Neural cell (in vitro differentiated cells): ENCODE measurements at regions not wholly inside any gene's neighbourhood (a gene's known extent, or its start where the extent isn't known, plus 50 kb on each side); places are given as distances from the start of the nearest gene placed in this dataset.

Source experiments
- H2AFZ ChIP-seq: fragments of 200-600, 300-800 bp; sonication (generic), shearing (Covaris generic); 2 replicates; pipeline ENCODE4 v1.6.0; 2014; ENCODE audit warnings: low read depth, mild to moderate bottlenecking, antibody characterized with exemption, low read length, moderate library complexity
- H3F3A ChIP-seq: fragments of 200-600 bp; shearing (Covaris generic); 2 replicates; pipeline ENCODE4 v1.6.1; 2016; ENCODE audit warnings: mild to moderate bottlenecking, moderate library complexity, mixed read lengths, antibody characterized with exemption, low read length; ENCODE audit not compliant: insufficient read depth, poor library complexity, severe bottlenecking
- H3K27ac ChIP-seq: fragments of 200-600, 300-800 bp; sonication (generic), shearing (Covaris generic); 2 replicates; pipeline ENCODE4 v1.5.1; 2014; ENCODE audit warnings: mild to moderate bottlenecking, low read length, moderate library complexity
- H3K27me3 ChIP-seq: fragments of 300-800, 200-600 bp; sonication (generic), shearing (Covaris generic); 2 replicates; pipeline ENCODE4 v1.6.0; 2014; ENCODE audit warnings: mild to moderate bottlenecking, low read depth, low read length, moderate library complexity; ENCODE audit not compliant: insufficient read depth
- H3K36me3 ChIP-seq: fragments of 300-800, 200-600 bp; sonication (generic), shearing (Covaris generic); 2 replicates; pipeline ENCODE4 v1.5.1; 2014; ENCODE audit warnings: mild to moderate bottlenecking, antibody characterized with exemption, low read length, moderate library complexity; ENCODE audit not compliant: insufficient read depth
- H3K4me2 ChIP-seq: fragments of 300-800, 200-600 bp; sonication (generic), shearing (Covaris generic); 2 replicates; pipeline ENCODE4 v1.6.0; 2014; ENCODE audit warnings: mild to moderate bottlenecking, low read length
- H3K4me3 ChIP-seq: fragments of 300-800, 200-600 bp; sonication (generic), shearing (Covaris generic); 2 replicates; pipeline ENCODE4 v1.5.1; 2014; ENCODE audit warnings: mild to moderate bottlenecking, low read length, moderate library complexity
- H3K79me2 ChIP-seq: fragments of 200-600 bp; shearing (Covaris generic); replicated peaks from 2 replicates; pipeline ENCODE4 v1.6.0; 2014; ENCODE audit warnings: mild to moderate bottlenecking, low read length, moderate library complexity; ENCODE audit not compliant: insufficient read depth
- H3K9ac ChIP-seq: fragments of 300-800, 200-600 bp; sonication (generic), shearing (Covaris generic); 2 replicates; pipeline ENCODE4 v1.6.1; 2016; ENCODE audit warnings: mild to moderate bottlenecking, low read length, mixed read lengths
- H3K9me2 ChIP-seq: fragments of 200-600 bp; shearing (Covaris generic); 2 replicates; pipeline ENCODE4 v1.6.1; 2016; ENCODE audit warnings: mild to moderate bottlenecking, low read length, mixed read lengths; ENCODE audit not compliant: insufficient read depth
- H3K9me3 ChIP-seq: fragments of 200-600, 300-800 bp; sonication (generic), shearing (Covaris generic); 2 replicates; pipeline ENCODE4 v1.6.1; 2016; ENCODE audit warnings: mild to moderate bottlenecking, mixed run types, low read length, moderate library complexity, mixed read lengths
- H4K20me1 ChIP-seq: fragments of 200-600 bp; shearing (Covaris generic); 2 replicates; pipeline ENCODE4 v1.6.1; 2016; ENCODE audit warnings: mild to moderate bottlenecking, mixed run types; ENCODE audit not compliant: insufficient read depth
- CTCF ChIP-seq: fragments of 450-650 bp; IDR thresholded peaks from 2 replicates; pipeline ENCODE4 v1.5.1; 2014; ENCODE audit warnings: antibody characterized with exemption, mild to moderate bottlenecking, moderate library complexity; ENCODE audit not compliant: poor library complexity, severe bottlenecking
- EP300 ChIP-seq: fragments of 450-650 bp; conservative IDR thresholded peaks from 2 replicates; pipeline ENCODE4 v1.6.1; 2014; ENCODE audit warnings: antibody characterized with exemption, mild to moderate bottlenecking, moderate library complexity; ENCODE audit not compliant: poor library complexity, severe bottlenecking
- EZH2 ChIP-seq: fragments of 200-600, 300-800 bp; shearing (Covaris generic), sonication (generic); IDR thresholded peaks from 2 replicates; pipeline ENCODE4 v1.6.1; 2014; ENCODE audit warnings: antibody characterized with exemption, low read length, borderline replicate concordance, mild to moderate bottlenecking; ENCODE audit not compliant: insufficient read depth, poor library complexity, severe bottlenecking
- MXI1 ChIP-seq: fragments of 450-650 bp; conservative IDR thresholded peaks from 2 replicates; pipeline ENCODE4 v1.6.1; 2014; ENCODE audit warnings: antibody characterized with exemption, mild to moderate bottlenecking; ENCODE audit not compliant: poor library complexity, severe bottlenecking
- POLR2AphosphoS5 ChIP-seq: IDR thresholded peaks from 2 replicates; pipeline ENCODE4 v1.6.1; 2012
- RAD21 ChIP-seq: fragments of 450-650 bp; conservative IDR thresholded peaks from 2 replicates; pipeline ENCODE4 v1.6.1; 2014; ENCODE audit warnings: antibody characterized with exemption, mild to moderate bottlenecking, moderate library complexity
- REST ChIP-seq: IDR thresholded peaks from 2 replicates; pipeline ENCODE4 v1.6.1; 2012; ENCODE audit warnings: borderline replicate concordance
- SMC3 ChIP-seq: fragments of 450-650 bp; conservative IDR thresholded peaks from 2 replicates; pipeline ENCODE4 v1.6.1; 2014; ENCODE audit warnings: antibody characterized with exemption, mild to moderate bottlenecking, moderate library complexity; ENCODE audit not compliant: poor library complexity
- TAF1 ChIP-seq: IDR thresholded peaks from 2 replicates; pipeline ENCODE4 v1.6.1; 2012; ENCODE audit warnings: low read depth

- Histone ChIP-seq H3F3A (no peaks in the 10 kb centered on the region), H4K20me1 (no peaks in the 10 kb centered on the region), H3K9ac (no peak overlapping the region), H3K79me2 (no peaks in the 10 kb centered on the region), H3K27ac (no peak overlapping the region), H3K4me2 (no peak overlapping the region), H2AFZ (no peak overlapping the region), H3K36me3 (no peaks in the 10 kb centered on the region), H3K4me3 (no peak overlapping the region), H3K27me3 (no peaks in the 10 kb centered on the region), H3K9me2 (no peaks in the 10 kb centered on the region), H3K9me3 (no peaks in the 10 kb centered on the region)
- TF ChIP-seq POLR2AphosphoS5: no peak
- TF ChIP-seq MXI1: no peak
- no peak for TF ChIP-seq CTCF
- TF ChIP-seq SMC3: no peak
- TF ChIP-seq EZH2: no peak
- no peak for TF ChIP-seq EP300
- no peak for TF ChIP-seq REST
- TF ChIP-seq TAF1: no peak
- TF ChIP-seq RAD21: no peak
These were observed 115.0 kb upstream of the CLDN10 start for GRCh38 chr13:95437561-95437960.

- H3K4me2 ChIP-seq: no peak overlapping the region
- no peak overlapping the region for H3K4me3 ChIP-seq
- TF ChIP-seq REST (no peak), EP300 (no peak), CTCF (no peak), SMC3 (no peak), MXI1 (no peak), TAF1 (no peak), RAD21 (no peak), EZH2 (no peak), POLR2AphosphoS5 (no peak)
- H2AFZ ChIP-seq: no peak overlapping the region
- H3K9ac ChIP-seq: no peak overlapping the region
- H3K9me2 ChIP-seq: no peaks in the 10 kb centered on the region
- no peaks in the 10 kb centered on the region for H3K9me3 ChIP-seq
- H4K20me1 ChIP-seq: no peaks in the 10 kb centered on the region
- H3K79me2 ChIP-seq: no peaks in the 10 kb centered on the region
- H3K27me3 ChIP-seq: no peaks in the 10 kb centered on the region
- no peaks in the 10 kb centered on the region for H3K36me3 ChIP-seq
- H3F3A ChIP-seq: no peaks in the 10 kb centered on the region
- no peak overlapping the region for H3K27ac ChIP-seq
These were observed 114.2 kb upstream of the CLDN10 start for GRCh38 chr13:95438297-95438696.
